ENCODE measurements at regions not wholly inside any gene's neighbourhood (a gene's known extent, or its start where the extent isn't known, plus 50 kb on each side); places are given as distances from the start of the nearest gene placed in this dataset.
"Not testable (repeated sequence)": the region's sequence is repeated elsewhere in the genome, so short reads cannot be mapped to it uniquely, and the experiment has no call there.

DNA sequence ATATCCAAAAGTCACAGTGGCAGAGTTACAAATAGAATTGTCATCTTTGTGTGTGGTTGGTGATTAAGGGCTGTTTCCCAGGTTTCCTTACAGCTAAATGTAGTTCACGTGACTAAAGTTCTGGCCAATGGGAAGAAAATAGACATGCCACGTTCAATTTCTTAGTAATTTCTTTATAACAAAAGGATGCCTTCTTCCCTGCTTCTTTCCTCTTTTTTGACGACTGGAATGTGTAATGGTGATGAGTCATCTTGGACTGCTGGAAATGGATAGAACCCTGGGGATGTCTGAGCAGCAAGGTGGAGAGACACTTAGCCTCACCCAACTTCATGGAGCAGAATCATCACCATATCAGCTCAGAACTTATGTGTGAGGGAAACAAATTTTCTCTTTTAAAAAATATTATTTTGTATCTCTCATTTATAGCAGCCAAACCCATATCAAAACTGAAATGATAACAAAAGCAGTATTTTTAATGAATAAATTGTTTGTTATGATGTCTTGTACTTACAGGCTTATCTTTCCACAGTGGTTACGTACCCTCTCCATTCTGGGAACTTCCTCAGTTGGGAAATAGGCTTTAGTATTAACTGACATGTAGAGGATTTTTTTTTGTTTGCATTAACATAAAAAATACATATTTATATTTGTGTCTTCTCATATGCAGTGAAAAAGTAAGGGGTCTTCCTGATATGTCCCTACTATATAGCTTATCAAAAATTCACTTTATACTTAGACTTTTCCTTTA is 91.1 kb upstream of the CDH2 start:
- H3K4me3 ChIP-seq (ENCODE audit: low read depth, low read length): no peak overlapping the region
- no peak for DNase-seq (ENCODE audit: low read depth)
- TF ChIP-seq, protein P1, sequence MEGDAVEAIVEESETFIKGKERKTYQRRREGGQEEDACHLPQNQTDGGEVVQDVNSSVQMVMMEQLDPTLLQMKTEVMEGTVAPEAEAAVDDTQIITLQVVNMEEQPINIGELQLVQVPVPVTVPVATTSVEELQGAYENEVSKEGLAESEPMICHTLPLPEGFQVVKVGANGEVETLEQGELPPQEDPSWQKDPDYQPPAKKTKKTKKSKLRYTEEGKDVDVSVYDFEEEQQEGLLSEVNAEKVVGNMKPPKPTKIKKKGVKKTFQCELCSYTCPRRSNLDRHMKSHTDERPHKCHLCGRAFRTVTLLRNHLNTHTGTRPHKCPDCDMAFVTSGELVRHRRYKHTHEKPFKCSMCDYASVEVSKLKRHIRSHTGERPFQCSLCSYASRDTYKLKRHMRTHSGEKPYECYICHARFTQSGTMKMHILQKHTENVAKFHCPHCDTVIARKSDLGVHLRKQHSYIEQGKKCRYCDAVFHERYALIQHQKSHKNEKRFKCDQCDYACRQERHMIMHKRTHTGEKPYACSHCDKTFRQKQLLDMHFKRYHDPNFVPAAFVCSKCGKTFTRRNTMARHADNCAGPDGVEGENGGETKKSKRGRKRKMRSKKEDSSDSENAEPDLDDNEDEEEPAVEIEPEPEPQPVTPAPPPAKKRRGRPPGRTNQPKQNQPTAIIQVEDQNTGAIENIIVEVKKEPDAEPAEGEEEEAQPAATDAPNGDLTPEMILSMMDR (IDR thresholded peaks at IDR 0.05; ENCODE audit: insufficient read depth, low read depth, low read length, missing control alignments): no peak

DNA sequence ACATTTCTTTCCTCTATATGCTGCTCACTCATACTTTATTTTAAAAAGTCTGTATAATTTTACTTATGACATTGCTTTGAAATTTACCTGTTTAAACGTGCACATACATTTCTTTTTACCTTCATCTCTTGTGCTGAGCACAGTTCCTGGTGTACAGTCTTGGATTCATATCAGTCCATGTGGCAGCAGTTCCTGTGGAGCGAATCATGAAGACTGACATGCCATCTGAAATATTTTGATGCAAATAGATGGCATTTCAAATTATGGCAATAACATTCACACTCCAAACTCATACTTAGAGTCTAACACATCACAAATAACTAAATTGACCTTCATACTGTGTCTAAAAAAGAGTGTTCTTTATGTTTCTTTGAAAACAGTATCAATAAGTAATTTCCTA is 90.3 kb upstream of the CDH2 start:
- DNase-seq (ENCODE audit: low read depth): no peak

DNA sequence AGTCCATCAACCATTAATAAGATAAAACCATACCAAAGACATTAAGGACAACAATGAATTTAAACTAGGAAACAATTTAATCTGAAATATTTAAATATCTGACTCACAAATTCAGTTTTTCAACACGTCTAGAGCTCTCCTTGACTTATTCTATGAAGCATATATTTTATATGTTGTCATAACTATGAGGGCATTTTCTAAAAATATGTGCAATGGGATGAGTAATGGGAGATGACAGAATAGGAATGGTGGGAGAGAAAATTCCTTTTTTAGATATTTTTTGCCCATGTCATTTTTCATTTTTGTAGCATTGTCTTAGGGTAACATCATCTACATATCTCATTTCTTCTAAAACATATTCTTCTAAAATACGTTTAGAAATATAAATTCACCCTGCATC is 79.2 kb upstream of the CDH2 start:
- DNase-seq (ENCODE audit: low read depth): no peak
- TF ChIP-seq, protein P1 (IDR thresholded peaks at IDR 0.05; ENCODE audit: insufficient read depth, low read depth, low read length, missing control alignments): no peak
- no peak overlapping the region for H3K4me3 ChIP-seq (ENCODE audit: low read depth, low read length)

More for the DNA sequence above, 90.3 kb upstream of the CDH2 start:
- H3K4me3 ChIP-seq (ENCODE audit: low read depth, low read length): no peak overlapping the region
- TF ChIP-seq, protein P1 (IDR thresholded peaks at IDR 0.05; ENCODE audit: insufficient read depth, low read depth, low read length, missing control alignments): no peak

DNA sequence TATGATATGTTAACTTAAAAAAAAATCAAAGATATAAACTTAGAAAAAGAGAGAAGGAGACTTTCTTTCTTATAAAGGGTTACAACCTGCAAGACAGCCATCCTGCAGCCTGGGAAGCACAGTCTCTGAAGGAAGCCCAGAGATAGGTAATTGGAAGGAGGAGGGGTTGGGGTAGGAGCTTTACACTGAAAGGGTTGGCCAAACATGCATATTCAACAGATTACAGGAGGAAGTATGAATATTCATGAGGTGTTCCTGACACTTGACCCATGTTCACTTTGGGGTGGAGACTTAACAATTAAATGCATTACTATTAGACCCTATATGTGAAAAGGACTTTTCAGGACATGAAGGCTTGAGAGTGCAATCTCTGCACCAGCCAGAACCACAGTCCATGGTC is 71.7 kb upstream of the CDH2 start:
- no peak for DNase-seq (ENCODE audit: low read depth)
- TF ChIP-seq, protein P1 (IDR thresholded peaks at IDR 0.05; ENCODE audit: insufficient read depth, low read depth, low read length, missing control alignments): no peak
- H3K4me3 ChIP-seq (ENCODE audit: low read depth, low read length): no peak overlapping the region

DNA sequence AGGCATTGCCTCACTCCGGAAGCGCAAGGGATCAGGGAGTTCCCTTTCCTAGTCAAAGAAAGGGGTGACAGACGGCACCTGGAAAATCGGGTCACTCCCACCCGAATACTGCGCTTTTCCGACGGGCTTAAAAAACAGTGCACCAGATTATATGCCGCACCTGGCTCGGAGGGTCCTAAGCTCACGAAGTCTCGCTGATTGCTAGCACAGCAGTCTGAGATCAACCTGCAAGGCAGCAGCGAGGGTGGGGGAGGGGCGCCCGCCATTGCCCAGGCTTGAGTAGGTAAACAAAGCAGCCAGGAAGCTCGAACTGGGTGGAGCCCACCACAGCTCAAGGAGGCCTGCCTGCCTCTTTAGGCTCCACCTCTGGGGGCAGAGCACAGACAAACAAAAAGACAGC is 63.7 kb upstream of the CDH2 start:
- not testable (repeated sequence) for DNase-seq (ENCODE audit: low read depth); H3K4me3 ChIP-seq (ENCODE audit: low read depth, low read length)

DNA sequence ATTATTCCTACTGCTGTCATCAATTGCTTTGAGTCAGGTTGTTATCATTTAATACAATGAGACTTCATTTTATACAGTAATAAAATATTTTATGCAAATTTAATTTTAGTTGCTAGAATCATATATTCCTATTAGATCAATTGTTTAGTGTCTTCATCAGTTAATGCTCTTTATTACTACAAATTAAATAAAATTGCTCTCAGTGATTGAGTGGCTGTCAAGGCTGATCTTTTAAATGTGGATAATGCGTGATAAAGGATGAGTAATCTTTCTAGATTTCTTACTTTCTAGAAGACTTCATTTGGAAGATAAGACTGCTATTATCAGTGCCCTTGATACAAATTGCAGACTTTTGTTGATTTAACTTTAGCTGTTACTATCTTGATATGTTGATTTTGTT is 59.6 kb upstream of the CDH2 start:
- no peak overlapping the region for H3K4me3 ChIP-seq (ENCODE audit: low read depth, low read length)
- TF ChIP-seq, protein P1 (IDR thresholded peaks at IDR 0.05; ENCODE audit: insufficient read depth, low read depth, low read length, missing control alignments): no peak
- DNase-seq (ENCODE audit: low read depth): no peak

Data from GM12865 (cell line).